Liver (tissue), 8 donors: ENCODE measurements at regions not wholly inside any gene's neighbourhood (a gene's known extent, or its start where the extent isn't known, plus 50 kb on each side); places are given as distances from the start of the nearest gene placed in this dataset.

Experiments
- DNase-seq: peaks from one replicate; pipeline ENCODE4 v3.0.0-alpha.2; 2017; ENCODE audit warnings: low spot score
- H3K27ac ChIP-seq, 2 donors: one replicate each; pipeline ENCODE4 v1.7.0; 2013; ENCODE audit warnings: inconsistent platforms in 2 of 2, low read length in 2 of 2, control low read depth in 1 of 2, low read depth in 1 of 2, mild to moderate bottlenecking in 1 of 2
- H3K27me3 ChIP-seq, 4 donors: one replicate each; pipeline versions ENCODE4 v1.6.1 to v1.7.0; 2013; ENCODE audit warnings: low read length in 3 of 4, inconsistent platforms in 1 of 4, mild to moderate bottlenecking in 1 of 4, moderate library complexity in 1 of 4; ENCODE audit not compliant: control insufficient read depth in 4 of 4, insufficient read depth in 4 of 4
- H3K36me3 ChIP-seq, 4 donors: one replicate each; pipeline versions ENCODE4 v1.6.1 to v1.7.0; 2013; ENCODE audit warnings: low read length in 3 of 4, mild to moderate bottlenecking in 3 of 4, low read depth in 1 of 4, moderate library complexity in 1 of 4; ENCODE audit not compliant: control insufficient read depth in 4 of 4, insufficient read depth in 3 of 4
- H3K4me1 ChIP-seq, 4 donors: one replicate each; pipeline versions ENCODE4 v1.6.1 to v1.7.0; 2013; ENCODE audit warnings: low read length in 3 of 4, mild to moderate bottlenecking in 3 of 4, moderate library complexity in 1 of 4; ENCODE audit not compliant: control insufficient read depth in 4 of 4, insufficient read depth in 4 of 4
- H3K4me3 ChIP-seq, 3 donors: one replicate each; pipeline versions ENCODE4 v1.6.1 to v1.7.0; 2013; ENCODE audit warnings: low read length in 3 of 3, control low read depth in 1 of 3, low read depth in 1 of 3, mild to moderate bottlenecking in 1 of 3
- H3K9ac ChIP-seq, 2 donors: one replicate each; pipeline ENCODE4 v1.7.0; 2013; ENCODE audit warnings: low read length in 2 of 2, mild to moderate bottlenecking in 2 of 2, moderate library complexity in 2 of 2, control low read depth in 1 of 2, low read depth in 1 of 2
- H3K9me3 ChIP-seq, 4 donors: one replicate each; pipeline versions ENCODE4 v1.6.1 to v1.7.0; 2013; ENCODE audit warnings: low read length in 3 of 4; ENCODE audit not compliant: control insufficient read depth in 4 of 4
- CTCF ChIP-seq: fragments of 150-350 bp; IDR thresholded peaks from 2 replicates; pipeline ENCODE4 v1.5.1; 2017; ENCODE audit warnings: improper control_type of control experiment, low read depth, low read length; ENCODE audit not compliant: missing input control
- EGR1 ChIP-seq, 2 donors: IDR thresholded peaks; 2 replicates each; pipeline ENCODE4 v1.6.1; 2016 to 2018; ENCODE audit warnings: antibody characterized with exemption in 2 of 2, low read depth in 2 of 2
- FOXA1 ChIP-seq: IDR thresholded peaks from 2 replicates; pipeline ENCODE4 v1.6.1; 2016; ENCODE audit warnings: antibody characterized with exemption
- FOXA2 ChIP-seq: IDR thresholded peaks from 2 replicates; pipeline ENCODE4 v1.6.1; 2016; ENCODE audit warnings: antibody characterized with exemption
- HNF4A ChIP-seq, 2 donors: conservative IDR thresholded peaks; 2 replicates each; pipeline ENCODE4 v1.6.1; 2016; ENCODE audit warnings: antibody characterized with exemption in 2 of 2, mild to moderate bottlenecking in 2 of 2
- HNF4G ChIP-seq: IDR thresholded peaks from 2 replicates; pipeline ENCODE4 v1.6.1; 2016; ENCODE audit warnings: antibody characterized with exemption
- JUND ChIP-seq, 2 donors: IDR thresholded peaks; 2 replicates each; pipeline ENCODE4 v1.6.1; 2016; ENCODE audit warnings: antibody characterized with exemption in 2 of 2
- NR2F2 ChIP-seq: IDR thresholded peaks from 2 replicates; pipeline ENCODE4 v1.6.1; 2016; ENCODE audit warnings: antibody characterized with exemption
- RAD21 ChIP-seq, 2 donors: IDR thresholded peaks; 2 replicates each; pipeline ENCODE4 v1.6.1; 2016; ENCODE audit warnings: antibody characterized with exemption in 2 of 2, mild to moderate bottlenecking in 2 of 2
- REST ChIP-seq: IDR thresholded peaks from 2 replicates; pipeline ENCODE4 v1.6.1; 2016; ENCODE audit warnings: antibody characterized with exemption, mild to moderate bottlenecking
- RXRA ChIP-seq, 2 donors: IDR thresholded peaks; 2 replicates each; pipeline ENCODE4 v1.6.1; 2017 to 2018; ENCODE audit warnings: antibody characterized with exemption in 2 of 2, mild to moderate bottlenecking in 1 of 2
- SP1 ChIP-seq: IDR thresholded peaks from 2 replicates; pipeline ENCODE4 v1.6.1; 2018; ENCODE audit warnings: antibody characterized with exemption, mild to moderate bottlenecking
- TAF1 ChIP-seq: conservative IDR thresholded peaks from 2 replicates; pipeline ENCODE4 v1.6.1; 2016; ENCODE audit warnings: antibody characterized with exemption, mild to moderate bottlenecking
- WGBS: extraction: QIAGEN DNeasy Blood & Tissue Kit; methylation state at CpG from one replicate; pipeline ENCODE4 v1.1.7; 2013; 5-methylcytosine and 5-hydroxymethylcytosine counted together
- TF ChIP-seq, protein P1 (sequence below): IDR thresholded peaks from 2 replicates; pipeline ENCODE4 v1.6.1; 2016; ENCODE audit warnings: antibody characterized with exemption
- TF ChIP-seq, protein P2 (sequence below): IDR thresholded peaks from 2 replicates; pipeline ENCODE4 v1.6.1; 2016; ENCODE audit warnings: antibody characterized with exemption
- donor health status: healthy.
- donor health status: healthy.
- donor health status: healthy.
- donor health status: healthy.
- donor health status: healthy.

GRCh38 chr10:21130683-21131442 is 233.8 kb upstream of the NEBL start (continued):
- TF ChIP-seq FOXA1: no peak

GRCh38 chr10:21130108-21130507 is 233.0 kb upstream of the NEBL start:
- Histone ChIP-seq H3K9ac (no peak overlapping the region), H3K36me3 (no peaks in the 10 kb centered on the region), H3K9me3 (no peaks in the 10 kb centered on the region), H3K27me3 (no peaks in the 10 kb centered on the region), H3K4me3 (no peak overlapping the region), H3K4me1 (no peaks in the 10 kb centered on the region), H3K27ac (no peak overlapping the region)
- TF ChIP-seq, protein P1, sequence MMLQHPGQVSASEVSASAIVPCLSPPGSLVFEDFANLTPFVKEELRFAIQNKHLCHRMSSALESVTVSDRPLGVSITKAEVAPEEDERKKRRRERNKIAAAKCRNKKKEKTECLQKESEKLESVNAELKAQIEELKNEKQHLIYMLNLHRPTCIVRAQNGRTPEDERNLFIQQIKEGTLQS: no peak
- TF ChIP-seq REST (no peak), FOXA2 (no peak), RAD21 (IDR thresholded peaks at IDR 0.05) (no peak), HNF4G (no peak), JUND (IDR thresholded peaks at IDR 0.05) (no peak), HNF4A (conservative IDR thresholded peaks at IDR 0.05) (no peak), NR2F2 (no peak), TAF1 (no peak), RXRA (IDR thresholded peaks at IDR 0.05) (no peak), EGR1 (IDR thresholded peaks at IDR 0.05; ENCODE audit: low read depth in 2 of 2) (no peak), FOXA1 (no peak)
- TF ChIP-seq, protein P2, sequence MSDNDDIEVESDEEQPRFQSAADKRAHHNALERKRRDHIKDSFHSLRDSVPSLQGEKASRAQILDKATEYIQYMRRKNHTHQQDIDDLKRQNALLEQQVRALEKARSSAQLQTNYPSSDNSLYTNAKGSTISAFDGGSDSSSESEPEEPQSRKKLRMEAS: no peak
- DNase-seq: no peak

GRCh38 chr10:21125471-21126228 is 228.5 kb upstream of the NEBL start:
- Histone ChIP-seq H3K4me1 (no peaks in the 10 kb centered on the region), H3K27ac (no peak overlapping the region), H3K4me3 (no peak overlapping the region), H3K9ac (no peak overlapping the region), H3K36me3 (no peaks in the 10 kb centered on the region), H3K9me3 (no peaks in the 10 kb centered on the region), H3K27me3 (no peaks in the 10 kb centered on the region)
- 84% methylated on average over 10 of the region's 10 CpGs for WGBS
- TF ChIP-seq SP1: no peak
- no peak for TF ChIP-seq REST
- no peak for TF ChIP-seq HNF4A (conservative IDR thresholded peaks at IDR 0.05)
- TF ChIP-seq FOXA2: no peak
- no peak for TF ChIP-seq CTCF
- TF ChIP-seq, protein P2: no peak
- no peak for TF ChIP-seq HNF4G
- no peak for TF ChIP-seq EGR1 (IDR thresholded peaks at IDR 0.05; ENCODE audit: low read depth in 2 of 2)
- TF ChIP-seq RAD21 (IDR thresholded peaks at IDR 0.05): no peak
- no peak for DNase-seq
